ENCODE measurements at regions not wholly inside any gene's neighbourhood (a gene's known extent, or its start where the extent isn't known, plus 50 kb on each side); places are given as distances from the start of the nearest gene placed in this dataset.

GRCh38 chr1:232132572-232132971 is 497.4 kb downstream of the SIPA1L2 start:
- TF ChIP-seq EZH2 (IDR thresholded peaks at IDR 0.05; ENCODE audit: low read length) (no peak), CTCF (optimal IDR thresholded peaks at IDR 0.05 in 1 of 3, IDR thresholded peaks at IDR 0.05 in 1 of 3, conservative IDR thresholded peaks at IDR 0.05 in 1 of 3; ENCODE audit: extremely low read depth in 1 of 3, insufficient read depth in 2 of 3, low read length in 3 of 3) (no peak)

Data from keratinocyte (primary cell).